Esophagus squamous epithelium (tissue), 4 donors: ENCODE measurements at regions not wholly inside any gene's neighbourhood (a gene's known extent, or its start where the extent isn't known, plus 50 kb on each side); places are given as distances from the start of the nearest gene placed in this dataset.
"Not testable (repeated sequence)": the region's sequence is repeated elsewhere in the genome, so short reads cannot be mapped to it uniquely, and the experiment has no call there.

Experiments
- POLR2A ChIP-seq, 4 donors: fragments of 450-650 bp; IDR thresholded peaks; one replicate each; pipeline ENCODE4 v1.6.1; 2017; ENCODE audit warnings: antibody characterized with exemption in 4 of 4, mild to moderate bottlenecking in 4 of 4, moderate library complexity in 3 of 4
- TF ChIP-seq, protein P1 (sequence below), 6 experiments: fragments of 450-650 bp in 4 of 6; fragments of 200-600 bp in 2 of 6; sonication (generic) in 2 of 6; IDR thresholded peaks; one replicate each; pipeline ENCODE4 v1.5.1; 2016 to 2019; ENCODE audit warnings: antibody characterized with exemption in 6 of 6, mild to moderate bottlenecking in 4 of 6, moderate library complexity in 4 of 6

DNA sequence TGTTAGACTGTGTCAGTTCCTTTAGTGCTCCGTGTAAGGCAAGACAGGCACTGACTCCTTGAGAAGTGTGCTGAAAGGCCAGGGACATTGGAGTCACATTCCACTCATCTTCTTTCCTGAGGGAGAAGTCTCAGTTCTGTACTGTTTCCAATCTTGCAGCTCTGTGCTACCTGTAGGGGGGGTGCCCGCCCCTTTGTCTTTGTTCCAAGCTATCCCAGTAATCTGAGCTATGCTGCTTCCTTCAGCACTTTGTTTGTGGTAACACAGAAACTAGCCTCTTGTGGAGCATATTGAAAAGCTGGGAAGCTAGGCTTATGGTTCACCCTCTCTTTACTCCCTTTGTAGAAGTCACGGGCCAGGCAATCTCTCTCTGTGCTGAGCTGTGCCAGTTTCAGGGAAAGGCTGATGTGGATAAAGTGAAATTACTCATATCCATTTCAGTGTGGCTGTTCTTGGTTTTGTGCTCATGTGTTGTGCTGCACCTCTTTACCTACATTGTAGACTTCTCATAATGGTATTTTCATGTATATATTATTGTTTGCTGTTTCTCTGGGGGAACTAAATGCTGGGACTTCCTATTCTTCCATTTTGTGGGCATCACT lies 420.2 kb downstream of the SRGAP2C start:
- TF ChIP-seq, protein P1, sequence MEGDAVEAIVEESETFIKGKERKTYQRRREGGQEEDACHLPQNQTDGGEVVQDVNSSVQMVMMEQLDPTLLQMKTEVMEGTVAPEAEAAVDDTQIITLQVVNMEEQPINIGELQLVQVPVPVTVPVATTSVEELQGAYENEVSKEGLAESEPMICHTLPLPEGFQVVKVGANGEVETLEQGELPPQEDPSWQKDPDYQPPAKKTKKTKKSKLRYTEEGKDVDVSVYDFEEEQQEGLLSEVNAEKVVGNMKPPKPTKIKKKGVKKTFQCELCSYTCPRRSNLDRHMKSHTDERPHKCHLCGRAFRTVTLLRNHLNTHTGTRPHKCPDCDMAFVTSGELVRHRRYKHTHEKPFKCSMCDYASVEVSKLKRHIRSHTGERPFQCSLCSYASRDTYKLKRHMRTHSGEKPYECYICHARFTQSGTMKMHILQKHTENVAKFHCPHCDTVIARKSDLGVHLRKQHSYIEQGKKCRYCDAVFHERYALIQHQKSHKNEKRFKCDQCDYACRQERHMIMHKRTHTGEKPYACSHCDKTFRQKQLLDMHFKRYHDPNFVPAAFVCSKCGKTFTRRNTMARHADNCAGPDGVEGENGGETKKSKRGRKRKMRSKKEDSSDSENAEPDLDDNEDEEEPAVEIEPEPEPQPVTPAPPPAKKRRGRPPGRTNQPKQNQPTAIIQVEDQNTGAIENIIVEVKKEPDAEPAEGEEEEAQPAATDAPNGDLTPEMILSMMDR (IDR thresholded peaks at IDR 0.05), result not testable (repeated sequence)
- TF ChIP-seq POLR2A (IDR thresholded peaks at IDR 0.05), result not testable (repeated sequence)
